ENCODE measurements at regions not wholly inside any gene's neighbourhood (a gene's known extent, or its start where the extent isn't known, plus 50 kb on each side); places are given as distances from the start of the nearest gene placed in this dataset.

DNA sequence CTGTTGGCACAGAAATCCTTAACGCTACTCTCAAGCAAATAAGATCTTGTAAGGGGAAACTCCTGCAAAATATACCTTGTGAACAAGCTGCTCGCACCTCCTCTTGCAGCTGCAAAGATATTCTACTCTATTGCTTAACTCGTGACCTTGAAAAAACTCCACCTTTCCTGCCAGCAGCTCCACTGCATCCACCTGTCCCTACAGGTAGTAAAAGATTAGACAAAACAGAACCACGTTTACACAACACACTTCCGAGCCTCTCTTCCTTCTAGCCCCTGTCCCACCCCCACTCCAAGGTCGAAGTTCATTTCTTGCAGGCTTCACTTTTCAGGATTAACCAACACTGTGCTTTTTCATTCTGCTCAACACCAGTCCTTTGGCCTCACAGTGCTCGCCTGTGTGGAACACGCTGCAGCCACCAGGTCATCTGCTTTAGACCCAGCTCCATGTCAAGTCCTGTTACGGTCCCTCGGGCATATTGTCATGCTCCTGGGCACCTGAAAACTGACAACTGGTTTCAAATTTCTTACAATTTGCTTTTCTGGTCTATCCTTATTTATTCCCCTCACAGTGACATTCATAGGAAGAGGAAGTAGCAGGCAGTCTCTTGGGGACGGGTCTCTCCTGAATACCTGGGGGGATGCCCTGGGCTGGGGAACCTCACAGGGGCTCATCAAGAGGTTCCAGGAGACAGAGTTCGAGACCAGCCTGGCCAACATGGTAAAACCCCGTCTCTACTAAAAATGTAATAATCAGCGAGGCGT is 165.8 kb upstream of the KLF14 start:
- TF ChIP-seq, protein P1, sequence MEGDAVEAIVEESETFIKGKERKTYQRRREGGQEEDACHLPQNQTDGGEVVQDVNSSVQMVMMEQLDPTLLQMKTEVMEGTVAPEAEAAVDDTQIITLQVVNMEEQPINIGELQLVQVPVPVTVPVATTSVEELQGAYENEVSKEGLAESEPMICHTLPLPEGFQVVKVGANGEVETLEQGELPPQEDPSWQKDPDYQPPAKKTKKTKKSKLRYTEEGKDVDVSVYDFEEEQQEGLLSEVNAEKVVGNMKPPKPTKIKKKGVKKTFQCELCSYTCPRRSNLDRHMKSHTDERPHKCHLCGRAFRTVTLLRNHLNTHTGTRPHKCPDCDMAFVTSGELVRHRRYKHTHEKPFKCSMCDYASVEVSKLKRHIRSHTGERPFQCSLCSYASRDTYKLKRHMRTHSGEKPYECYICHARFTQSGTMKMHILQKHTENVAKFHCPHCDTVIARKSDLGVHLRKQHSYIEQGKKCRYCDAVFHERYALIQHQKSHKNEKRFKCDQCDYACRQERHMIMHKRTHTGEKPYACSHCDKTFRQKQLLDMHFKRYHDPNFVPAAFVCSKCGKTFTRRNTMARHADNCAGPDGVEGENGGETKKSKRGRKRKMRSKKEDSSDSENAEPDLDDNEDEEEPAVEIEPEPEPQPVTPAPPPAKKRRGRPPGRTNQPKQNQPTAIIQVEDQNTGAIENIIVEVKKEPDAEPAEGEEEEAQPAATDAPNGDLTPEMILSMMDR (conservative IDR thresholded peaks at IDR 0.05; ENCODE audit: low read depth, low read length), result no peak
- TF ChIP-seq EZH2 (IDR thresholded peaks at IDR 0.05; ENCODE audit: borderline replicate concordance, low read depth, low read length, poor library complexity, severe bottlenecking), result no peak

Measured in A673 (cell line).